ENCODE measurements at regions not wholly inside any gene's neighbourhood (a gene's known extent, or its start where the extent isn't known, plus 50 kb on each side); places are given as distances from the start of the nearest gene placed in this dataset.
A peak's percentile ranks its signal among the peaks of the same experiment; 100 is the strongest.
"Not testable (repeated sequence)": the region's sequence is repeated elsewhere in the genome, so short reads cannot be mapped to it uniquely, and the experiment has no call there.

DNA sequence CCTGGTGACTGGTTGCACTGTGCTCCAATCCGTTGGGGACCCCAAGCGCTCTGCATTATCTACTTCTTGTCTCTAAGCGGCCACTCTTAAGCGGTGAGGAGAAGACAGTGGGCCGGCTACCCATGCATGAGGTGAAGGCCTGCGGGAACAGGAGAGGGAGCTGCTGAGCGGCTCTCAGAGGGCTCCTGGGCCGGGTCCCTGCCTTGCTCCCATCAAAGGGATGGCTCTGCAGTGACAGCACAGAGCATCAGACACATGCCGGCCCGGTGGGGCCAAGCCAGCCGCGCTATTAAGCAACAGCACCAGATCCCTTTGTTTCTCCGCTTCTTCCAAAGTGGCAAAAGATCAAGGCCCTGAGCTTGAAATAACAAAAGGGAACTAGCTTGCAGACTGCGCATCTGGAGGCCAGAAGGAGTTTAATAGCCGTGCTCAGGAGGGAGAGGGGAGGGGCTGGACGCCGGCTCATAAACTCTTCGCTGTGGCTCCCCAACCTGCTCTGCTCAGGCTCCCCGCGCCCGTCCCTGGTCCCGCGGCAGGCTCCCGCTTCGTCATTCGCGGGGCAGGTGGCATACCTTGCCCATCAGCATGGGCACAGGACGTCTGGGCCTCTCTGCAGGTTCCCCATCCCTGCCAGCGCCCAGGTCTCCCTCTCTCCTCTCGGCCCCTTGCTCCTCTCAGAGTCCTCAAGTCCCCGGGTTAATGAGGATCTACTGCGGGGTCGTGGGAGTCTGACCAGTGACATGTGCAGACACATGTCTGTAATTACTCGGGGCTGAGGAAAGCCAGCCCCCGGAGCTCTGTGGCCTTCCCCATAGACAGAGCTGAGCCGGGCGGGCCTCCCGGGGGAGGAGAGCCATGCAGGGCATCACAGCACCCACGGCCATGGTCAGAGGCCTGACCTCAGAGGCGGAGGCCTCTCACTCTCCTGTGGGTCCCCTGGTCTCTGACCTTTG is 96.7 kb downstream of the ASB1 start:
- peak in 1 of 2 donors; percentile 21 for TF ChIP-seq CTCF (IDR thresholded peaks at IDR 0.05)
- Histone ChIP-seq H3K36me3 (no peaks in the 10 kb centered on the region), H3K27me3 (no peaks in the 10 kb centered on the region), H3K4me1 (no peaks in the 10 kb centered on the region), H3K4me3 (no peak overlapping the region), H3K27ac (no peak overlapping the region), H3K9me3 (no peaks in the 10 kb centered on the region)
- DNase-seq (ENCODE audit: low spot score), result no peak

- TF ChIP-seq CTCF (IDR thresholded peaks at IDR 0.05), result no peak
- Histone ChIP-seq H3K4me1 (no peaks in the 10 kb centered on the region), H3K9me3 (no peaks in the 10 kb centered on the region), H3K27ac (no peak overlapping the region), H3K36me3 (no peaks in the 10 kb centered on the region), H3K27me3 (no peaks in the 10 kb centered on the region), H3K4me3 (no peak overlapping the region)
- no peak for DNase-seq (ENCODE audit: low spot score)
Measured at GRCh38 chr2:238524426-238524983, 97.8 kb downstream of the ASB1 start.

DNA sequence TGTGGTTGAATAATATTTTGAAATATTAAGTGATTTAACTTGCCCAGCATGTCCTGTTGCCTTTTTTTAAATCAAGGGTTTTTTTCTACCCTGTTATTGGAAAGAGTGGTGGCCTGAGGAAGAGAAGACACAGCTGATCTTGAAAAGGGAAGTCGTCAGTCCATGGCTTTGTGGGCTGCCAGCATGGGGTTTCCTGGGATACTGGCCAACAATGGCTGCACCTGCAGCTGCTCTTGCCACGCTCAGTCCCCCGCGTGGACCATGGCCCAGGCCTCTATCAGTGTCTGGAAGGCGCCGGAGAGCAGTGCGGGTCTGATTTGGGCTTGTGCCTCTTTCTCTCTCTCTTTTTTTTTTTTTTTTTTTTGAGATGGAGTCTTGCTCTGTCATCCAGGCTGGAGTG is 99.3 kb downstream of the ASB1 start:
- Histone ChIP-seq H3K4me1 (no peaks in the 10 kb centered on the region), H3K27me3 (no peaks in the 10 kb centered on the region), H3K4me3 (no peak overlapping the region), H3K9me3 (peaks cover 0 to 5% of the 10 kb centered on the region in 2 donors), H3K27ac (no peak overlapping the region), H3K36me3 (no peaks in the 10 kb centered on the region)
- no peak for DNase-seq (ENCODE audit: low spot score)
- no peak for TF ChIP-seq CTCF (IDR thresholded peaks at IDR 0.05)

DNA sequence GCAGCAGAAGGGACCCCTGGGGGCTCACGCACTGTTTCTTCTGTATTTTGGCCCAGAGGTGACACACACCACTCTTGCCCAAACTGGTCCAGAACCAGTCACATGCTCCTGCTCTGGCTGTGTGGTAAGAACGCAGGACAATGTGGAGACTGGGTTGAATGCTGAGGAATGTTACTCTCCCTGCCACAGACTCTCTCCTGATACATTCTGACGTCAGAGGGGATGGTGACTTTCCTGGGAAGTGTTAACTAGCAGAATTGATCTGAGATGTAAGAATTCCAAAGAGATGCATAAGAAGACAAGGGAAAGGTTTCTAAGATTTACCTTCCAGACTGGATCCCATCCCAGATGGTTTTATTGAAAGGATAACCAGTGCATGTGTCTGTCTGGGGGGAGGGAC is 100.8 kb downstream of the ASB1 start:
- no peak for TF ChIP-seq CTCF (IDR thresholded peaks at IDR 0.05)

GRCh38 chr2:238528953-238529781 is 102.4 kb downstream of the ASB1 start:
- no peak for TF ChIP-seq CTCF (IDR thresholded peaks at IDR 0.05)
- H3K36me3 ChIP-seq, result no peaks in the 10 kb centered on the region
- no peak overlapping the region for H3K27ac ChIP-seq
- H3K4me1 ChIP-seq, result no peaks in the 10 kb centered on the region
- H3K4me3 ChIP-seq, result no peak overlapping the region
- DNase-seq (ENCODE audit: low spot score), result no peak
- H3K9me3 ChIP-seq, result peaks cover 0 to 22% of the 10 kb centered on the region in 2 donors
- H3K27me3 ChIP-seq, result no peaks in the 10 kb centered on the region

More for the DNA sequence above, 100.8 kb downstream of the ASB1 start:
- no peaks in the 10 kb centered on the region for H3K36me3 ChIP-seq
- H3K9me3 ChIP-seq, result peaks cover 0 to 20% of the 10 kb centered on the region in 2 donors
- no peak overlapping the region for H3K4me3 ChIP-seq
- H3K4me1 ChIP-seq, result no peaks in the 10 kb centered on the region
- no peaks in the 10 kb centered on the region for H3K27me3 ChIP-seq
- H3K27ac ChIP-seq, result no peak overlapping the region
- no peak for DNase-seq (ENCODE audit: low spot score)

GRCh38 chr2:238531017-238531645 is 104.4 kb downstream of the ASB1 start:
- H3K9me3 ChIP-seq, result peaks cover 0 to 22% of the 10 kb centered on the region in 2 donors
- not testable (repeated sequence) for DNase-seq (ENCODE audit: low spot score); H3K4me1 ChIP-seq; H3K27me3 ChIP-seq; H3K36me3 ChIP-seq; H3K27ac ChIP-seq; H3K4me3 ChIP-seq

DNA sequence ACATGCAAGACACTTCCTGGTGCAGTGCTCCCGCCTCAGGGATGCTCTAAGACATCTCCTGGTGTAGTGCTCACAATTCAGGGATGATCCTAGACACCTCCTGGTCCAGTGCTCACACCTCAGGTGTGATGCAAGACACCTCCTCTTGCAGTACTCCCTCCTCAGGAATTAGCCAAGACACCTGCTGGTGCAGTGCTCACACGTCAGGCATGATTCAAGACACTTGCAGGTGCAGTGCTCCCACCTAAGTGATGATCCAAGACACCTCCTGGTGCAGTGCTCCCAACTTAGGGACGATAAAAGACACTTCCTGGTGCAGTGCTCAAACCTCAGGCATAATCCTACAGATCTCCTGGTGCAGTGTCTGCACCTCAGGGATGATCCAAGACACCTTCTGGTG is 117.0 kb downstream of the ASB1 start:
- H3K4me3 ChIP-seq; H3K27me3 ChIP-seq; H3K9me3 ChIP-seq; DNase-seq (ENCODE audit: low spot score); H3K4me1 ChIP-seq; H3K36me3 ChIP-seq; H3K27ac ChIP-seq: not testable (repeated sequence)
